Activated CD8-positive, alpha-beta memory T cell treated with anti-CD3 and anti-CD28 coated beads for 36 hours (primary cell): ENCODE measurements at regions not wholly inside any gene's neighbourhood (a gene's known extent, or its start where the extent isn't known, plus 50 kb on each side); places are given as distances from the start of the nearest gene placed in this dataset.

Source experiments
- CTCF ChIA-PET: fragments of 350-600 bp; sonication (Branson Sonifier 250); formaldehyde crosslinking; loops from one replicate; lab custom pipeline; 2021; ENCODE audit warnings: antibody characterized with exemption; lab: Charles Lee
- POLR2A ChIA-PET: fragments of 350-600 bp; sonication (Branson Sonifier 250); formaldehyde crosslinking; loops from one replicate; lab custom pipeline; 2021; ENCODE audit warnings: antibody characterized with exemption; lab: Charles Lee

DNA sequence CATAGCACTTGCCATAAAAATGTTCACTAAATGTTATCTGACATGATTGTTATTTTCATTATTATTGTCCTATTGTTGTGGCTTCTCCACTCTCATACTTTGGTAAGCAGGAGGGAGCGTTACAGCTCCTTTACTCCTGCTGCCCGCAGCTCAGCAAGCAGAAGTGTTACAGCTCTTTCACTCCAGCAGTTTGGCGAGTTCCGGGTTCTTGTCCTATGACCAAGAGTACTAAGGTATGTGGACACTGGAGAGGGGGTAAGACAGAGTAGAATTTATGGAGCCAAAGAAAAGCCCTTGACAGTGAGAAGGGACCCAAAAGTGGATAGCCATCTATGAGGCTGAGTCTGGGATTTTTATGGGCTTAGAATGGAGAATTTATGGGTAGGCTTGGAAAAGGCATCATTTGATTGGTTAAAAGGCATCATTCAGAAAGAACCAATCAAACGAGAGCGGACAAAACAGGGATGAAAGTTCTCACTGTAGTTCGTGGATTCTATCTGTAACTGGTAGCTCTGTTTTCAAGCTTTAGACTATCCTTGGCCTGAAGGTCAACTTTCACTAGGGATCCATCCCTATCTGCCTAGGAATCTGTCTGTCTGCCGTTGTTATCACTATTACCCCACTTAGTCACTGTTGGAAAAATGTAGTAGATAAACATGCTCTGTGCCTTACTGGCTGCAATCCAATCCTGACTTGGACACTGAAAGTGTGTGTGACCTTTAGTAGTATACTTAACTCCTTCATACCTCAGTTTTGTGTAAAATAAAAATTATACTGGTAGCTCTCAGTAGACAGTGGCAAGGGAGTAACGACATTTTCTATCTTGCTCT lies 545.6 kb upstream of the LCORL start:
- ChIA-PET POLR2A (no interaction called here), CTCF (no interaction called here)

- ChIA-PET CTCF (no interaction called here), POLR2A (no interaction called here)
Observed at GRCh38 chr4:18559492-18559891, 537.9 kb upstream of the LCORL start.

- POLR2A ChIA-PET: no interaction called here
- CTCF ChIA-PET: no interaction called here
Observed at GRCh38 chr4:18556402-18556801, 534.8 kb upstream of the LCORL start.

- CTCF ChIA-PET: no interaction called here
- POLR2A ChIA-PET: no interaction called here
Observed at GRCh38 chr4:18540349-18540748, 518.8 kb upstream of the LCORL start.

DNA sequence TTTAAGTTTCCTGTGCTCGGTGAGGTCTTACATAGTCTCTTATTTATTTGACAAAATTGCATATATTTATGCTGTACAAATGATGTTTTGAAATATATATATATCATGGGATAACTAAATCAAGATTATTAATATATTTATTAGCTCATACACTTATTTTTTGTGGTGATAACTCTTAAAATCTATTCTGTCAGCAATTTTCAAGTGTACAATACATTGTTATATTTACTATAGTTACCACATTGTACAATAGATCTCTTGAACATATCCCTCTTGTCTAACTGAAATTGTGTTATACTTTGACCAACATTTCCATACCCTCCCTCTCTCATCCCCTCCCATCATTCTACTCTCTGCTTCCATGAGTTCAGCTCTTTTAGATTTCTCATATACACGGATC lies 516.6 kb upstream of the LCORL start:
- POLR2A ChIA-PET: no interaction called here

GRCh38 chr4:18536428-18536827 lies 514.9 kb upstream of the LCORL start:
- CTCF ChIA-PET: interaction anchor here (1.0 kb wide), 1 partner anchor 27 kb away, joined by 3 read pairs; no protein-coding TSS in a partner anchor
- POLR2A ChIA-PET: no interaction called here

More for the DNA sequence above, 516.6 kb upstream of the LCORL start:
- CTCF ChIA-PET: no interaction called here

GRCh38 chr4:18535948-18536347 lies 514.4 kb upstream of the LCORL start:
- ChIA-PET POLR2A (no interaction called here), CTCF (interaction anchor here (1.0 kb wide), 1 partner anchor 27 kb away, joined by 3 read pairs; no protein-coding TSS in a partner anchor)

DNA sequence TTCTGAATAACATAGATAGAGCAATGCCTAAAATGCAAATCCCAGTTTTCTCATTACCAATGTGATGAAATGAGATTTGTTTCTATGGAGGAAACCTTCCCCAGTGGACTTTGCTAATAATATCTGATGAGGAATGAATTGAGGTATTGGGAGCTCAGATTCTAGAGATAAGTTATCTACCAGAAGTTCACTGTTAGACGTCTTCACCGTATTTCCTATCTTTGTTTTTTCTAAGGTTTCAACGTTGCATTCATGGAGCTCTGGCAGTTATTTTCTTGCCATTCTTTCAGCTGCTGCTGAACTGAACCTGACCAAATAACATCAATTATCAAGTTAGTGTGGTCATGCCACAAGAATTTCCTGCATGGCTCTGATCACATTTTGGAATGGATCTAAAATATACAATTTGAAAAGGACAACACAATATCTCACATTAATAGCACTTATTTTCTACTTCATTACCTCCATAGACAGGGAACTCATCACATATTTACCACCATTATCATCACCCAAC lies 511.8 kb upstream of the LCORL start:
- CTCF ChIA-PET: no interaction called here
- POLR2A ChIA-PET: no interaction called here

GRCh38 chr4:18531731-18532130 lies 510.2 kb upstream of the LCORL start:
- ChIA-PET POLR2A (interaction anchor here (0.7 kb wide), 1 partner anchor 15 kb away, joined by 5 read pairs; no protein-coding TSS in a partner anchor), CTCF (no interaction called here)

GRCh38 chr4:18529482-18529881 lies 507.9 kb upstream of the LCORL start:
- ChIA-PET POLR2A (no interaction called here), CTCF (no interaction called here)

DNA sequence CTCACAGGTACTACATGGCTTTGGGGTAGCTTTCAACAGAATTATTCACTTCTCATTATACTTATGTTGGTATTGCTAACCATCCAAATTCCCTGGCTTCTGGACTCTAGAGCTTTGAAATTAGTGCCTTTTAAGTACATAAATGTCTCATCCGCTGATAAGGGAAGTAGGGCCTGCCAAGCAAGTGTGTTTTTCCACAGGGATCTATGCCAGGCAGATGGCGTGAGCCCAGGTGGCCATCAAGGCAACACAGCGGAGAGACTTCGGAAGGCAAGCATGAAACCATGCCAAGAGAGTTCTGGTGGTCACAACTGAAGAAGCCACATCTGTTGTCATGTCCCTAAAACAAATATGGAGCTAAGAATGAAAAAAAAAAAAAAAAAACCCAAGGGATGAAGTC lies 503.1 kb upstream of the LCORL start:
- CTCF ChIA-PET: no interaction called here
- POLR2A ChIA-PET: no interaction called here

DNA sequence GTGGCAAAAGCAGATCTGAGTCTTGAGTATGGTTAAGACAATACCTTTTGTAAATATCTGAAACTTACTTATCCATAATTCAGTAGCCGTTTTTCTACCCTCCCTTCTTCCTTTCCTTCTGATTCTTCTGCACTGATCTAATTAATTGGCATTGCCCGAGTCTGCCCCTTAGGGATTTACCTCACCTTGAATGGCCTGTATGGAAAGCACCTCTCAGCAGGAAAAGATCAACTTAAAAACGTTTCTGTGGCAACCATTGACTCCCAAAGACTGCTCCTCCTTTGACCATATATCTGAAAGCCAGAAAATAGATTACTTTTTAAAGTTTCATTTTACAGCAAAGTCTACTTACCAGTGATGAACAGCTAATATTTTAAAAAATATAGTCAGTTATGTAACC lies 496.5 kb upstream of the LCORL start:
- ChIA-PET POLR2A (no interaction called here), CTCF (no interaction called here)

DNA sequence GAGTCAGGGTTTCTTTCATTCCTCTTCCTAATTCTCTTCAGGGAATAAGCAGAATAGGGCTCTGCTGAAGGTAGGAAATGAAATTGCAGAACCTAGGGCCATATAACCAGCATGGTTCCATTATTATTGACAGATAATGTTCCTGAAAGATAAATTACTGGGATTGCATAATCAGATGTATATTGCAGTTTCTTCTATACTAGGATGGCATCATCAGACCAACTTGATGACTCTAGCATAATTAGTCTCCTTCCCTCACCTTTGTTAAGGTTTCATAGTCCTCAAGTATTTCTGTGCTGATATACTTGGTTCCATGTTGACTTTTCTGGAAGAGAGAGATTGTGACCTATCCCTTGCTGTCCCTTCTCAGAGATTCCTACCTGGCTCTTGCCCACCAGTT lies 492.3 kb upstream of the LCORL start:
- POLR2A ChIA-PET: no interaction called here
- CTCF ChIA-PET: no interaction called here

GRCh38 chr4:18512718-18513117 lies 491.2 kb upstream of the LCORL start:
- POLR2A ChIA-PET: no interaction called here
- CTCF ChIA-PET: interaction anchor here (0.6 kb wide), 1 partner anchor 51 kb away, joined by 3 read pairs; no protein-coding TSS in a partner anchor

- POLR2A ChIA-PET: no interaction called here
- CTCF ChIA-PET: interaction anchor here (0.6 kb wide), 1 partner anchor 50 kb away, joined by 3 read pairs; no protein-coding TSS in a partner anchor
Observed at GRCh38 chr4:18511727-18512126, 490.2 kb upstream of the LCORL start.

GRCh38 chr4:18508786-18509185 lies 487.2 kb upstream of the LCORL start:
- ChIA-PET CTCF (interaction anchor here (0.9 kb wide), 1 partner anchor 28 kb away, joined by 3 read pairs; no protein-coding TSS in a partner anchor), POLR2A (no interaction called here)

DNA sequence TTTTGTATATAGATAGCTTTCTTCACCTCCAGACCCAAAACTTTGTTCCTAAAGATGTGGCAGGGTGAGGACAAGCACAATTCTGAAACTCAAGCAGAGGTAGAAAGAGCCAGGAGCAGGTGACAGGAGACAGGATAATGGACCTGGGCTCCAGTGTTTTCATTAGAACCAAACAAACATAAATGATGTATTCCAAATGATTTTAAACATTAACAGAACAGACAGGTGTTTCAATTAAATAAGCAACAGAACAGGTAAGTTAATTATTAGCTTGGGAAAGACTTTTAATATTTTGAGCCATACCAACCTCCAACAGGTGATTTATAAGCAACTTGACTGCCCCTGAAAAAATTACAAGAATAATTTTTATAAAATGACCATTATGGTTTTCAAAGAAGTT lies 459.4 kb upstream of the LCORL start:
- CTCF ChIA-PET: no interaction called here

GRCh38 chr4:18480342-18480741 lies 458.8 kb upstream of the LCORL start:
- ChIA-PET CTCF (no interaction called here), POLR2A (no interaction called here)

More for the DNA sequence above, 459.4 kb upstream of the LCORL start:
- POLR2A ChIA-PET: no interaction called here

DNA sequence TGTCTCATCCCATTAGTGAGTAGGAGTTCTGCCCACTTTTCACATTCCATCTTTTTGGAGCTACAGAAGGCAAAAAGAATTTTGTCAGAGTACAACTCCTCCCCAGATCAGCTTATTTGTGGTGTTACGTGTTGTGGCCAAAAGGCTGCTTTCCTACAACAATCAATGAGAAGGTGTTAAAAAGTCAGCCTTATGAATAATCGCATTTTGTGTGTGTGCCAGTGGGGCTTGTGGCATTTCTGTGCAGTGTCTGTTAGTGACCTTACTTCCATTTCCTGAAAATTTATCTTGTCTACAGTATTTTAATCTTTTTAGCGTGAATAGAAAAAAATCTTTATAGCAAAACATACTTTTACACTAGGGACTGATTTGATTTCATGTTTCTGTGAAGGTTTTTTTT lies 458.3 kb upstream of the LCORL start:
- ChIA-PET POLR2A (no interaction called here), CTCF (no interaction called here)

- POLR2A ChIA-PET: no interaction called here
Observed at GRCh38 chr4:18463987-18464559, 442.5 kb upstream of the LCORL start.

GRCh38 chr4:18458465-18458864 lies 436.9 kb upstream of the LCORL start:
- ChIA-PET CTCF (no interaction called here), POLR2A (no interaction called here)

More at GRCh38 chr4:18463987-18464559, 442.5 kb upstream of the LCORL start:
- CTCF ChIA-PET: no interaction called here
